ENCODE measurements at regions not wholly inside any gene's neighbourhood (a gene's known extent, or its start where the extent isn't known, plus 50 kb on each side); places are given as distances from the start of the nearest gene placed in this dataset.

GRCh38 chr17:5672815-5673430, 88.6 kb upstream of the NLRP1 start:
- Mint-ChIP-seq H3K4me3 (no peak overlapping the region), H3K9me3 (no peaks in the 10 kb centered on the region), H3K27ac (no peak overlapping the region), H3K36me3 (ENCODE audit: low read depth) (no peaks in the 10 kb centered on the region), H3K4me1 (ENCODE audit: low read depth) (no peaks in the 10 kb centered on the region), H3K27me3 (ENCODE audit: insufficient read depth) (peaks cover 10% of the 10 kb centered on the region)
- DNase-seq (ENCODE audit: low spot score), result no peak
- intact Hi-C loops (cut with micrococcal nuclease), result no loop called here

- Mint-ChIP-seq H3K27ac (no peak overlapping the region), H3K4me1 (ENCODE audit: low read depth) (no peaks in the 10 kb centered on the region), H3K9me3 (no peaks in the 10 kb centered on the region), H3K4me3 (no peak overlapping the region), H3K27me3 (ENCODE audit: insufficient read depth) (peaks cover 8% of the 10 kb centered on the region), H3K36me3 (ENCODE audit: low read depth) (no peaks in the 10 kb centered on the region)
- no peak for DNase-seq (ENCODE audit: low spot score)
- intact Hi-C loops (cut with micrococcal nuclease), result no loop called here
These were observed 91.5 kb upstream of the NLRP1 start for GRCh38 chr17:5675625-5676421.

GRCh38 chr17:5677620-5678019, 93.3 kb upstream of the NLRP1 start:
- H3K9me3 Mint-ChIP-seq, result no peaks in the 10 kb centered on the region
- no peaks in the 10 kb centered on the region for H3K4me1 Mint-ChIP-seq (ENCODE audit: low read depth)
- no peak overlapping the region for H3K27ac Mint-ChIP-seq
- no peaks in the 10 kb centered on the region for H3K36me3 Mint-ChIP-seq (ENCODE audit: low read depth)
- H3K27me3 Mint-ChIP-seq (ENCODE audit: insufficient read depth), result peaks cover 13% of the 10 kb centered on the region
- no peak overlapping the region for H3K4me3 Mint-ChIP-seq
- intact Hi-C loops (cut with micrococcal nuclease), result no loop called here
- no peak for DNase-seq (ENCODE audit: low spot score)

- H3K4me3 Mint-ChIP-seq, result no peak overlapping the region
- intact Hi-C loops (cut with micrococcal nuclease), result no loop called here
- no peaks in the 10 kb centered on the region for H3K9me3 Mint-ChIP-seq
- DNase-seq (ENCODE audit: low spot score), result no peak
- no peak overlapping the region for H3K27ac Mint-ChIP-seq
- H3K4me1 Mint-ChIP-seq (ENCODE audit: low read depth), result no peaks in the 10 kb centered on the region
- peaks cover 13% of the 10 kb centered on the region for H3K27me3 Mint-ChIP-seq (ENCODE audit: insufficient read depth)
- H3K36me3 Mint-ChIP-seq (ENCODE audit: low read depth), result no peaks in the 10 kb centered on the region
These were observed 93.9 kb upstream of the NLRP1 start for GRCh38 chr17:5678171-5678570.

- no peak overlapping the region for H3K27ac Mint-ChIP-seq
- DNase-seq (ENCODE audit: low spot score), result no peak
- no peak overlapping the region for H3K4me3 Mint-ChIP-seq
- no peaks in the 10 kb centered on the region for H3K9me3 Mint-ChIP-seq
- H3K27me3 Mint-ChIP-seq (ENCODE audit: insufficient read depth), result peaks cover 13% of the 10 kb centered on the region
- intact Hi-C loops (cut with micrococcal nuclease), result no loop called here
- H3K4me1 Mint-ChIP-seq (ENCODE audit: low read depth), result no peaks in the 10 kb centered on the region
- H3K36me3 Mint-ChIP-seq (ENCODE audit: low read depth), result no peaks in the 10 kb centered on the region
These were observed 96.5 kb upstream of the NLRP1 start for GRCh38 chr17:5680766-5681165.

GRCh38 chr17:5683241-5683640, 98.9 kb upstream of the NLRP1 start:
- Mint-ChIP-seq H3K27me3 (ENCODE audit: insufficient read depth) (peaks cover 7% of the 10 kb centered on the region), H3K4me3 (no peak overlapping the region), H3K9me3 (no peaks in the 10 kb centered on the region), H3K36me3 (ENCODE audit: low read depth) (no peaks in the 10 kb centered on the region), H3K4me1 (ENCODE audit: low read depth) (no peaks in the 10 kb centered on the region), H3K27ac (no peak overlapping the region)
- no peak for DNase-seq (ENCODE audit: low spot score)
- intact Hi-C loops (cut with micrococcal nuclease), result no loop called here

- peaks cover 7% of the 10 kb centered on the region for H3K27me3 Mint-ChIP-seq (ENCODE audit: insufficient read depth)
- intact Hi-C loops (cut with micrococcal nuclease), result no loop called here
- H3K4me1 Mint-ChIP-seq (ENCODE audit: low read depth), result no peaks in the 10 kb centered on the region
- no peaks in the 10 kb centered on the region for H3K9me3 Mint-ChIP-seq
- no peak for DNase-seq (ENCODE audit: low spot score)
- no peak overlapping the region for H3K27ac Mint-ChIP-seq
- H3K4me3 Mint-ChIP-seq, result no peak overlapping the region
- H3K36me3 Mint-ChIP-seq (ENCODE audit: low read depth), result no peaks in the 10 kb centered on the region
These were observed 101.8 kb upstream of the NLRP1 start for GRCh38 chr17:5686074-5686635.

GRCh38 chr17:5687646-5688045, 103.3 kb upstream of the NLRP1 start:
- no peaks in the 10 kb centered on the region for H3K36me3 Mint-ChIP-seq (ENCODE audit: low read depth)
- no peak overlapping the region for H3K4me3 Mint-ChIP-seq
- no peaks in the 10 kb centered on the region for H3K4me1 Mint-ChIP-seq (ENCODE audit: low read depth)
- DNase-seq (ENCODE audit: low spot score), result no peak
- no peak overlapping the region for H3K27ac Mint-ChIP-seq
- no peaks in the 10 kb centered on the region for H3K9me3 Mint-ChIP-seq
- peaks cover 2% of the 10 kb centered on the region for H3K27me3 Mint-ChIP-seq (ENCODE audit: insufficient read depth)
- intact Hi-C loops (cut with micrococcal nuclease), result no loop called here

- no peaks in the 10 kb centered on the region for H3K4me1 Mint-ChIP-seq (ENCODE audit: low read depth)
- no peaks in the 10 kb centered on the region for H3K9me3 Mint-ChIP-seq
- no peaks in the 10 kb centered on the region for H3K36me3 Mint-ChIP-seq (ENCODE audit: low read depth)
- peaks cover 3% of the 10 kb centered on the region for H3K27me3 Mint-ChIP-seq (ENCODE audit: insufficient read depth)
- H3K27ac Mint-ChIP-seq, result no peak overlapping the region
- no peak for DNase-seq (ENCODE audit: low spot score)
- intact Hi-C loops (cut with micrococcal nuclease), result no loop called here
- H3K4me3 Mint-ChIP-seq, result no peak overlapping the region
These were observed 109.5 kb upstream of the NLRP1 start for GRCh38 chr17:5693821-5694220.

GRCh38 chr17:5694551-5694950, 110.2 kb upstream of the NLRP1 start:
- peak overlapping the region; percentile 20 for H3K27ac Mint-ChIP-seq
- intact Hi-C loops (cut with micrococcal nuclease), result no loop called here
- H3K36me3 Mint-ChIP-seq (ENCODE audit: low read depth), result no peaks in the 10 kb centered on the region
- no peaks in the 10 kb centered on the region for H3K4me1 Mint-ChIP-seq (ENCODE audit: low read depth)
- DNase-seq (ENCODE audit: low spot score), result no peak
- H3K4me3 Mint-ChIP-seq, result no peak overlapping the region
- H3K27me3 Mint-ChIP-seq (ENCODE audit: insufficient read depth), result peaks cover 6% of the 10 kb centered on the region
- no peaks in the 10 kb centered on the region for H3K9me3 Mint-ChIP-seq

- intact Hi-C loops (cut with micrococcal nuclease), result no loop called here
- Mint-ChIP-seq H3K9me3 (no peaks in the 10 kb centered on the region), H3K27me3 (ENCODE audit: insufficient read depth) (peaks cover 6% of the 10 kb centered on the region), H3K27ac (no peak overlapping the region), H3K4me1 (ENCODE audit: low read depth) (no peaks in the 10 kb centered on the region), H3K4me3 (no peak overlapping the region), H3K36me3 (ENCODE audit: low read depth) (no peaks in the 10 kb centered on the region)
- DNase-seq (ENCODE audit: low spot score), result no peak
These were observed 111.2 kb upstream of the NLRP1 start for GRCh38 chr17:5695480-5695879.

GRCh38 chr17:5698959-5699358, 114.7 kb upstream of the NLRP1 start:
- H3K27me3 Mint-ChIP-seq (ENCODE audit: insufficient read depth), result peaks cover 6% of the 10 kb centered on the region
- H3K4me3 Mint-ChIP-seq, result no peak overlapping the region
- no peaks in the 10 kb centered on the region for H3K36me3 Mint-ChIP-seq (ENCODE audit: low read depth)
- H3K27ac Mint-ChIP-seq, result no peak overlapping the region
- no peaks in the 10 kb centered on the region for H3K9me3 Mint-ChIP-seq
- no peak for DNase-seq (ENCODE audit: low spot score)
- no peaks in the 10 kb centered on the region for H3K4me1 Mint-ChIP-seq (ENCODE audit: low read depth)
- intact Hi-C loops (cut with micrococcal nuclease), result no loop called here

GRCh38 chr17:5699814-5700213, 115.5 kb upstream of the NLRP1 start:
- DNase-seq (ENCODE audit: low spot score), result no peak
- no peaks in the 10 kb centered on the region for H3K4me1 Mint-ChIP-seq (ENCODE audit: low read depth)
- intact Hi-C loops (cut with micrococcal nuclease), result no loop called here
- no peaks in the 10 kb centered on the region for H3K36me3 Mint-ChIP-seq (ENCODE audit: low read depth)
- no peak overlapping the region for H3K4me3 Mint-ChIP-seq
- H3K9me3 Mint-ChIP-seq, result no peaks in the 10 kb centered on the region
- H3K27ac Mint-ChIP-seq, result no peak overlapping the region
- peaks cover 6% of the 10 kb centered on the region for H3K27me3 Mint-ChIP-seq (ENCODE audit: insufficient read depth)
